T-cell (primary cell): ENCODE measurements at regions not wholly inside any gene's neighbourhood (a gene's known extent, or its start where the extent isn't known, plus 50 kb on each side); places are given as distances from the start of the nearest gene placed in this dataset.
A peak's percentile ranks its signal among the peaks of the same experiment; 100 is the strongest.

Experiments used
- ATAC-seq, 4 experiments: fragments of 200-7000 bp in 3 of 4; fragments of 150-1000 bp in 1 of 4; cut with Tn5 transposase; replicated peaks in 1 of 4; 1 replicate in 3 of 4; 2 replicates in 1 of 4; pipeline ENCODE4 v1.10.0; 2021; ENCODE audit warnings: moderate library complexity in 3 of 4, mild to moderate bottlenecking in 2 of 4, moderate number of reproducible peaks in 1 of 4
- CTCF ChIA-PET, 2 donors: fragments of 300-600 bp; sonication (Branson Sonifier 250); formaldehyde crosslinking; loops; one replicate each; lab custom pipeline; 2022; ENCODE audit warnings: antibody characterized with exemption in 2 of 2; lab: Charles Lee
- POLR2A ChIA-PET, 2 donors: fragments of 300-600 bp; sonication (Branson Sonifier 250); formaldehyde crosslinking; loops; one replicate each; lab custom pipeline; 2022; ENCODE audit warnings: antibody characterized with exemption in 2 of 2; lab: Charles Lee
- DNase-seq, 35 experiments: peaks; one replicate each; pipeline versions ENCODE4 v3.0.0 to v3.0.0-alpha.2; 2013 to 2023
- H3K27ac ChIP-seq: one replicate; pipeline ENCODE4 v1.5.1; 2013; ENCODE audit warnings: low read length
- H3K27me3 ChIP-seq, 2 experiments: replicated peaks in 1 of 2; 1 replicate in 1 of 2; 2 replicates in 1 of 2; pipeline versions ENCODE4 v1.6.1 to v1.7.0; 2013; ENCODE audit warnings: low read length in 1 of 2, mixed read lengths in 1 of 2; ENCODE audit not compliant: control insufficient read depth in 2 of 2, insufficient read depth in 2 of 2; ENCODE audit errors: extremely low read depth in 1 of 2
- H3K36me3 ChIP-seq, 2 donors: 1 replicate in 1 of 2; 2 replicates in 1 of 2; pipeline versions ENCODE4 v1.6.1 to v1.7.0; 2013; ENCODE audit warnings: low read length in 1 of 2; ENCODE audit not compliant: control insufficient read depth in 2 of 2, insufficient read depth in 1 of 2; ENCODE audit errors: extremely low read depth in 1 of 2
- H3K4me1 ChIP-seq, 2 experiments: 1 replicate in 1 of 2; 2 replicates in 1 of 2; pipeline versions ENCODE4 v1.6.1 to v1.7.0; 2013; ENCODE audit warnings: low read length in 2 of 2, mixed read lengths in 1 of 2; ENCODE audit not compliant: insufficient read depth in 2 of 2, control insufficient read depth in 1 of 2; ENCODE audit errors: extremely low read depth in 1 of 2
- H3K4me3 ChIP-seq, 2 donors: 1 replicate in 1 of 2; 2 replicates in 1 of 2; pipeline versions ENCODE4 v1.5.1 to v1.7.0; 2013; ENCODE audit warnings: mild to moderate bottlenecking in 2 of 2, low read length in 1 of 2, moderate library complexity in 1 of 2; ENCODE audit not compliant: control insufficient read depth in 1 of 2; ENCODE audit errors: extremely low read depth in 1 of 2
- H3K9me3 ChIP-seq: 2 replicates; pipeline ENCODE4 v1.7.0; 2013
- H3K27ac Mint-ChIP-seq, 2 donors: one replicate each; pipeline ENCODE4 v1.8.0; 2020 to 2021; ENCODE audit warnings: mild to moderate bottlenecking in 2 of 2, mixed read lengths in 2 of 2
- H3K27me3 Mint-ChIP-seq, 2 donors: one replicate each; pipeline ENCODE4 v1.8.0; 2021 to 2022; ENCODE audit warnings: mixed read lengths in 2 of 2
- H3K36me3 Mint-ChIP-seq: one replicate; pipeline ENCODE4 v1.8.0; 2021; ENCODE audit warnings: mixed read lengths
- H3K4me1 Mint-ChIP-seq, 3 donors: one replicate each; pipeline ENCODE4 v1.8.0; 2020 to 2022; ENCODE audit warnings: mixed read lengths in 3 of 3, mild to moderate bottlenecking in 1 of 3
- H3K4me3 Mint-ChIP-seq, 3 donors: one replicate each; pipeline ENCODE4 v1.8.0; 2020 to 2022; ENCODE audit warnings: mild to moderate bottlenecking in 3 of 3, mixed read lengths in 3 of 3, moderate library complexity in 3 of 3
- H3K9me3 Mint-ChIP-seq, 3 donors: one replicate each; pipeline ENCODE4 v1.8.0; 2020 to 2022; ENCODE audit warnings: mixed read lengths in 3 of 3
- WGBS: methylation state at CpG from one replicate; pipeline ENCODE4 v1.1.5; 2013; ENCODE audit warnings: missing lambda C conversion rate; ENCODE audit not compliant: insufficient coverage; 5-methylcytosine and 5-hydroxymethylcytosine counted together

DNA sequence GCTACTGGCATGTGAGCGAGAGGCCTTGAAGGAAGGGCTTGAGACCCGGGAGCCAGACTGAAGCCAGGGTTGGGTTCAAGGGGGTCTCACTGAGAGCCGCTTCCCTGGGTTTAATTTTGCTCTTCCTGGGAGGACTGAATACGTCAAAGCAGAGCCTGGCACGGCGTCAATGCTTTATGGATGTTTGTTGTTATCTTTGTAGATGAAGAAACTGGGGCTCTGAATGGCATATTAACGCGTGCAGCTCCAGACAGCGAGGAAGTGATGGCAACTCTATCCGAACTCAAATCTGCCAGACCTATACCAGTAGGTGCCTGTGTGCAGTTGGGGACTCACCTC lies 152.8 kb upstream of the PARP11 start:
- CTCF ChIA-PET = interaction anchor here in 1 of 2 donors (1.7 kb wide), 1 partner anchor 140 kb away, joined by 3 read pairs; no protein-coding TSS in a partner anchor
- POLR2A ChIA-PET = no interaction called here
- H3K27ac Mint-ChIP-seq = peak overlapping the region in 1 of 2 donors; percentile 44

DNA sequence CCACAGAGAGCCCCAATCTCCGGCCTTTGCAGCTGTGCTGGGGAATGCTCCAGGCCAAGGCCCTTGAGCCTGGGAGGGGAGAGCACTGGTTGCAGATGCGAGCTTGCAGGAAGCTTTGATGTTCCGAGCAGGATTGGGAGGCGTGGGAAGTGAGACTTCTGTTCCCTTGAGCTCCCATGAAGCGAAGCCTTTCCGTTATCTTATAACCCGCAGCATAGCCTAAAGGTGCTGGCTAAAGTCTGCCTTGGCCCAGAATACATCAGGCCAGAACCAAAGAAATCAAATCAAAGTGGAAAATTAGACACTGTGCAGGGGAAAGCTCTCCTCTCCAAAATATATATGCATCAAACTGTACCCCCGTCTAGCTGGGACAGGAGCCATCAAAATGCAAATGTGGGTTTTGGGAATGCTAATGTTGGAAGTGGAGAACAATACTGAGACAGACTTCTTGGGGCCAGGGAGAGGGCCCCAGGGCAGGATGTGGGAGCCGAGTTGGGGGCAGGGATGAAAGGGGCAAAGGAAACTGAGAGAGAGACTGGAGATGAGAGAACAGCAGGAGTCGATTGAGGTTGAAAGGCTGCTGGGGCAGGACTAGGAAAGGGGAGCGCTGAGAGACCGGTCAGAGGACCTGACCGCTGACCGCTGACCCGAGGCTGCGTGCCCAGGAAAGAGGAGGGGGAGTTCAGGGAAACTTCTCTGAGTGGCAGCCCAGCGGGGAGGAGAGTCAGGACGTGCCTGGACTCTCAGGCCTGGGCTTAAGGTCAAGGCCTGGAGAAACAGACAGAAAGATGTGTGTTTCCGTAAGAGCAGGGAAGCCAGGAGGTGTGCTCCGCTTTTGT lies 152.2 kb upstream of the PARP11 start:
- Mint-ChIP-seq H3K36me3 (no peaks in the 10 kb centered on the region), H3K4me3 (peak overlapping the region in 1 of 3 donors; percentile 40), H3K27ac (peak overlapping the region; percentile 4 to 44), H3K27me3 (no peaks in the 10 kb centered on the region), H3K4me1 (peaks cover 41 to 46% (median 45%) of the 10 kb centered on the region in 3 donors), H3K9me3 (no peaks in the 10 kb centered on the region)
- 88% methylated on average over 19 of the region's 20 CpGs for WGBS
- Histone ChIP-seq H3K9me3 (no peaks in the 10 kb centered on the region), H3K27me3 (no peaks in the 10 kb centered on the region), H3K4me3 (no peak overlapping the region), H3K4me1 (peaks cover 19 to 24% of the 10 kb centered on the region in 2 experiments), H3K36me3 (no peaks in the 10 kb centered on the region), H3K27ac (no peak overlapping the region)
- DNase-seq = no peak
- no peak for ATAC-seq
- POLR2A ChIA-PET = no interaction called here
- CTCF ChIA-PET = no interaction called here

More for the DNA sequence above, 152.8 kb upstream of the PARP11 start:
- ATAC-seq (no peak), DNase-seq (no peak)
- Histone ChIP-seq H3K27ac (no peak overlapping the region), H3K27me3 (no peaks in the 10 kb centered on the region), H3K36me3 (no peaks in the 10 kb centered on the region), H3K4me1 (peaks cover 23 to 30% of the 10 kb centered on the region in 2 experiments), H3K4me3 (no peak overlapping the region), H3K9me3 (no peaks in the 10 kb centered on the region)
- H3K4me1 Mint-ChIP-seq = peaks cover 44 to 51% (median 48%) of the 10 kb centered on the region in 3 donors
- H3K4me3 Mint-ChIP-seq = peak overlapping the region in 1 of 3 donors; percentile 40
- 90% methylated on average over 6 of the region's 10 CpGs for WGBS
- no peaks in the 10 kb centered on the region for H3K27me3 Mint-ChIP-seq
- H3K36me3 Mint-ChIP-seq = no peaks in the 10 kb centered on the region
- H3K9me3 Mint-ChIP-seq = no peaks in the 10 kb centered on the region

DNA sequence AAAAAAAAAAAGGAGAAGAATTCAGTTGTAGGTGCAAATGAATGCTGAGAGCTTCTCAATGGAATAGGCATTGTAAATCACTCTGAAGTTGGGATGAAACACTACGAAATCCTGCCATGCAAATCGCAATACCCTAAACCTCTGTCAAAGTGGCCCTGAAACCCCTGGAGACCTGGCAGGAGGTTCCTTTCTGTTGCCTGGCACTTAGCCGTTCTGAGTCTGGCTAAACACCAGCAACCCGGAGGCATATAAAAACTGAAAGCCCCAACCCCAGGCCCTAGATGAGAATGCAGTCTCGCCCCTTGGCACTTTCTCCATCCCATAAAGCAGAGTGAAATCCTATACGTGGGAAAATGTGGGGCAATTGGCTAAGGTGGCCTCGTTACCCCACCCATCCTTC lies 151.5 kb upstream of the PARP11 start:
- H3K27ac ChIP-seq = no peak overlapping the region
- Mint-ChIP-seq H3K4me1 (peaks cover 35 to 40% (median 38%) of the 10 kb centered on the region in 3 donors), H3K27me3 (no peaks in the 10 kb centered on the region), H3K4me3 (no peak overlapping the region), H3K36me3 (no peaks in the 10 kb centered on the region), H3K27ac (no peak overlapping the region), H3K9me3 (no peaks in the 10 kb centered on the region)
- ChIA-PET POLR2A (no interaction called here), CTCF (no interaction called here)
- no peak overlapping the region for H3K4me3 ChIP-seq
- H3K27me3 ChIP-seq = no peaks in the 10 kb centered on the region
- no peaks in the 10 kb centered on the region for H3K9me3 ChIP-seq
- no peak for ATAC-seq
- peaks cover 17 to 22% of the 10 kb centered on the region in 2 experiments for H3K4me1 ChIP-seq
- 78% methylated on average over 2 of the region's 7 CpGs for WGBS
- no peak for DNase-seq
- H3K36me3 ChIP-seq = no peaks in the 10 kb centered on the region

DNA sequence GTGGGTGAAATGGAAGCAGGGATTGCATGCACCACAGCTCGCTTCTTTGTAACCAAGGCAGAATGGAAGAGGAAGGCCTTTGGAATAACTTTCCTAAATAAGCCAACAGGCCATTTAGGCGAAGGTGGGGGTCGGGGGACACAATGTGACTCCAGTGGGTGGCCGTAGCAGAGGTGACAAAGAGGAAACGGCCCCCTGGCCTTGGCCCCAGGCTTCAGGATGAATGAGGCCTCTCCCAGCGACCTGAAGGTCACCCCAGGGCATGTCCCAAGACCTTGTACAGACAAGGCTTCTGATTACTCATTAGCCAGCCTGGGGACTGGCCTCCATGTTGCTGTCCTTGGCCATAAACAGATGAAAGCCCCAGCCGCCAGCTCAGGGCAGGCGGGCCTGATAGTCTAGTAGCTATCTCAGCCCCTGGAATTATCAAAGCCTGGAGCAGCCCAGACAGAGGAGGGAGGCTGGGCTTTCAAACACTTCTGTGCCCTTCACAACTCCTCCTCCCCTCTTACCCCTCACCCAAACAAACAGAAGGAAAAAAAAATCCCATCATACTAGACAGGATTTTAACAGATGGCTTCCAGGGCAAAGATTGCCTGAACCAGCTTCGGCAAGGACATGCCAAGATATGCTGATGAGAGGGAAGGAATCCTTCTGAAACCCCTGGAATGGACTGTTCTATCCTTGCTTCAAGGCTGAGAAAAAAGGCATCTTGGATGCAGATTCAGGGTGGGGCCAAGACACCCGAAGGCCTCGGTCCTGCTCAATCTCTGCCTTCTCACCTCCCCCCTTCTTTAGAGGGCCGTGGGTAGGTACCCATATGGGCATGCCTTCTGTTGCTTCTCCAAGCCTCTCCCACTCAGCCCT lies 142.3 kb upstream of the PARP11 start:
- peaks cover 0 to 4% (median 0%) of the 10 kb centered on the region in 3 donors for H3K4me1 Mint-ChIP-seq
- Histone ChIP-seq H3K27ac (no peak overlapping the region), H3K27me3 (no peaks in the 10 kb centered on the region), H3K36me3 (no peaks in the 10 kb centered on the region), H3K4me1 (no peaks in the 10 kb centered on the region), H3K9me3 (no peaks in the 10 kb centered on the region), H3K4me3 (no peak overlapping the region)
- no peak for ATAC-seq
- H3K9me3 Mint-ChIP-seq = no peaks in the 10 kb centered on the region
- H3K27ac Mint-ChIP-seq = no peak overlapping the region
- CTCF ChIA-PET = no interaction called here
- no peak for DNase-seq
- POLR2A ChIA-PET = no interaction called here
- WGBS = 87% methylated on average over 7 of the region's 12 CpGs
- no peaks in the 10 kb centered on the region for H3K27me3 Mint-ChIP-seq
- H3K36me3 Mint-ChIP-seq = no peaks in the 10 kb centered on the region
- H3K4me3 Mint-ChIP-seq = no peak overlapping the region

DNA sequence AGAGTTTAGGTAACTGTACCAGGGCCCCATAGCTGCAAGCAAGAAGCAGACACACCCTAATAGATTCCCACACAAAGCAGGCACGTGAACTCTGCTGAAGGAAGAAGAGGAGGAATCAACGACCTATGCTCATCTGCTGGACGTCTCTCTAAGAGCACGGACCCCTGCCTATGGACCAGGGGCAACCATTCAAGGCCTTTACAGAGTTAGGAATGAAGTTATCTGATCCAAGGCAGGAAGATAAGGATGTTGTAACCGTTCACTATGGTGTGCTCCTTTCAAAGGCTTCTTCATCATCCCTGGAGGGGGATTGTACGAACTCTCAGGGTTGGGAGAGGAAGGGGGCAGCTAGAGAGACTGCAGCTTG lies 141.6 kb upstream of the PARP11 start:
- no peaks in the 10 kb centered on the region for H3K36me3 ChIP-seq
- Mint-ChIP-seq H3K27ac (no peak overlapping the region), H3K9me3 (no peaks in the 10 kb centered on the region), H3K4me3 (no peak overlapping the region), H3K36me3 (no peaks in the 10 kb centered on the region), H3K4me1 (peaks cover 0 to 4% (median 0%) of the 10 kb centered on the region in 3 donors), H3K27me3 (no peaks in the 10 kb centered on the region)
- DNase-seq (no peak), ATAC-seq (no peak)
- WGBS = 77% methylated on average over 5 of the region's 6 CpGs
- ChIA-PET POLR2A (no interaction called here), CTCF (no interaction called here)
- H3K27me3 ChIP-seq = no peaks in the 10 kb centered on the region
- no peak overlapping the region for H3K4me3 ChIP-seq
- no peak overlapping the region for H3K27ac ChIP-seq
- no peaks in the 10 kb centered on the region for H3K4me1 ChIP-seq
- no peaks in the 10 kb centered on the region for H3K9me3 ChIP-seq

DNA sequence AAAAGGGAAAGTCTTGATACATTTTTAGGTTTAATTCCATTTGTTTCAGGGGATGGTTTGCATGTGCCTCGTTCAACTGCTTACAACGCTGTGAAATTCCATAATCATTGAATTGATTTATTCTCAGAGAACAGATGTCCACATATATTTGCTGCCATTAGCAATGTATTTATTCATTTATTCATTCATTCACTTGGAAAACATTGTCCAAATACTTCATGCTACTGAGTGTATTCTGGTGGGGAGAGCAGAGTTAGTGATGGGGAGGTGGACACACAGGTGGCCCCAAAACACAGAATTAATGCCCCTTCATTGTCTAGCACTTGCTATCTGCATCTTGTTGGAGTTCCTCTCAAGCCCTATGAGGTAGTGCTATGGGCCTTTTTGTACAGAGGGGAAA lies 141.2 kb upstream of the PARP11 start:
- POLR2A ChIA-PET = no interaction called here
- no peak overlapping the region for H3K27ac ChIP-seq
- Mint-ChIP-seq H3K27ac (no peak overlapping the region), H3K4me3 (no peak overlapping the region), H3K36me3 (no peaks in the 10 kb centered on the region), H3K4me1 (peaks cover 0 to 4% (median 0%) of the 10 kb centered on the region in 3 donors), H3K27me3 (no peaks in the 10 kb centered on the region), H3K9me3 (no peaks in the 10 kb centered on the region)
- CTCF ChIA-PET = no interaction called here
- no peaks in the 10 kb centered on the region for H3K9me3 ChIP-seq
- H3K4me1 ChIP-seq = no peaks in the 10 kb centered on the region
- no peak for DNase-seq
- ATAC-seq = no peak
- no peaks in the 10 kb centered on the region for H3K27me3 ChIP-seq
- H3K36me3 ChIP-seq = no peaks in the 10 kb centered on the region
- no CpG with 5 or more reads among the region's 2 CpGs for WGBS
- no peak overlapping the region for H3K4me3 ChIP-seq
